ENCODE measurements at regions not wholly inside any gene's neighbourhood (a gene's known extent, or its start where the extent isn't known, plus 50 kb on each side); places are given as distances from the start of the nearest gene placed in this dataset.
"Not testable (repeated sequence)": the region's sequence is repeated elsewhere in the genome, so short reads cannot be mapped to it uniquely, and the experiment has no call there.

DNA sequence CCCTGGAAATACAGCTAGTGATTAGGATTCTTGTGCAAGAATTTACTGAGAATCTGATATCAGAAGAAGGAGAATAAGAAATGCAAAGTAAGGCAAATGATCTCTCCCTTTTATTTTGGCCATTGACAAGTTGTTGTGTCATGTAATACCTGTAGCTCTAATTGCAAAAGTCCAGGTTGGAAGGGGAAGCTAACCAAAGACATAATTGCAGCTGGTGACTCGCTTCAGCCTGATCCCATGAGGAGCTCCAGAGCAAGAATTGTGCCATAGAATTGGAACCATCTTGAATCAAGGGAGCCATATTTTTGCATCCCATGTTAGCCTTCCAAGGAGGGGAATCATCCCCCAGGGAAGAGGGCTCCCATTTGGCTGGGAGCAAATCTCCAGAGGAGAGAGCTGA lies 149.6 kb upstream of the MOCS2 start:
- TF ChIP-seq, protein P1, sequence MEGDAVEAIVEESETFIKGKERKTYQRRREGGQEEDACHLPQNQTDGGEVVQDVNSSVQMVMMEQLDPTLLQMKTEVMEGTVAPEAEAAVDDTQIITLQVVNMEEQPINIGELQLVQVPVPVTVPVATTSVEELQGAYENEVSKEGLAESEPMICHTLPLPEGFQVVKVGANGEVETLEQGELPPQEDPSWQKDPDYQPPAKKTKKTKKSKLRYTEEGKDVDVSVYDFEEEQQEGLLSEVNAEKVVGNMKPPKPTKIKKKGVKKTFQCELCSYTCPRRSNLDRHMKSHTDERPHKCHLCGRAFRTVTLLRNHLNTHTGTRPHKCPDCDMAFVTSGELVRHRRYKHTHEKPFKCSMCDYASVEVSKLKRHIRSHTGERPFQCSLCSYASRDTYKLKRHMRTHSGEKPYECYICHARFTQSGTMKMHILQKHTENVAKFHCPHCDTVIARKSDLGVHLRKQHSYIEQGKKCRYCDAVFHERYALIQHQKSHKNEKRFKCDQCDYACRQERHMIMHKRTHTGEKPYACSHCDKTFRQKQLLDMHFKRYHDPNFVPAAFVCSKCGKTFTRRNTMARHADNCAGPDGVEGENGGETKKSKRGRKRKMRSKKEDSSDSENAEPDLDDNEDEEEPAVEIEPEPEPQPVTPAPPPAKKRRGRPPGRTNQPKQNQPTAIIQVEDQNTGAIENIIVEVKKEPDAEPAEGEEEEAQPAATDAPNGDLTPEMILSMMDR (IDR thresholded peaks at IDR 0.05; ENCODE audit: insufficient read depth, low read length, severe bottlenecking): no peak
- no peaks in the 10 kb centered on the region for H3K27me3 ChIP-seq (ENCODE audit: control insufficient read depth, insufficient read depth, low read length)
- H3K36me3 ChIP-seq (ENCODE audit: control insufficient read depth, insufficient read depth, low read length): no peaks in the 10 kb centered on the region
- no peak for FAIRE-seq
- DNase-seq (ENCODE audit: low read depth): peak; percentile 61
- no peak overlapping the region for H3K4me3 ChIP-seq (ENCODE audit: low read depth, low read length)

DNA sequence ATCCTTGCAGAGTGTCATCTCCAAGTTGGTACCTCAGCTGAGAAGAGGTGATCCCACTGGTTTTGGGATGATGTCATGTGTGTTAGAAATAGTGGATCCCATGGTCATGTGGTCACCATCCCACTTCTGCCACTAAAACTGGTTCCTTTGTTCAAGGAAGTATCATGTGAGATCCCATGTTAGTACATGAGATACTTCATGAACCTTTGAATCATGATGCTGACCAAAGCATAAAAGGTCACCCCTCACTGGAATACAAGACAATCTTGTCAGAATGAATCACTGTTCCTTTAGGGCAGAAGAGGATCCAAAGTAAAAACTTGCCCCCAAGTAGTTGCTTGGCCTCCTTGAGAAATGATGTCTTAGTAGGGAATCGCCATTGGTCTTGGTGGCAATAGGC lies 150.9 kb upstream of the MOCS2 start:
- no peak overlapping the region for H3K4me3 ChIP-seq (ENCODE audit: low read depth, low read length)
- no peaks in the 10 kb centered on the region for H3K36me3 ChIP-seq (ENCODE audit: control insufficient read depth, insufficient read depth, low read length)
- TF ChIP-seq, protein P1 (IDR thresholded peaks at IDR 0.05; ENCODE audit: insufficient read depth, low read length, severe bottlenecking): no peak
- no peak for FAIRE-seq
- no peaks in the 10 kb centered on the region for H3K27me3 ChIP-seq (ENCODE audit: control insufficient read depth, insufficient read depth, low read length)
- no peak for DNase-seq (ENCODE audit: low read depth)

DNA sequence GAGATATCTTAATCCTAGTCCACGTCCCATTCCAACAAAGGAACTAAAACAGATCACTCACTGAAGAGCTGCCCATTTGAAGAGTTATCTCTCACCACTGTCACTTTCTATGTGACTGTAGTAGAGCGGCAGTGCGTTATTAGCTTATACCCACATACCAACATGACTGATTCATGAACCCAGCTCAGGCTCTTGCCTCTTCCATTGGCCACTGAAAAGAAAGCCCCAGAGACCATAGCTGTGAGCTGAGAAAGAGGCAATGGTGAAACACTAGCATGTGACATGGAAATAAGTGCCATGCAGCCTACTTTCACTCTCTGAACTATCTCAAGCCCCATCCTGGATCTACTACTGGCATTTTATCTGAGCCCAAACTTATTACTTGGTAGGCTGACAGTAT lies 151.7 kb upstream of the MOCS2 start:
- H3K36me3 ChIP-seq (ENCODE audit: control insufficient read depth, insufficient read depth, low read length): no peaks in the 10 kb centered on the region
- H3K4me3 ChIP-seq (ENCODE audit: low read depth, low read length): no peak overlapping the region
- TF ChIP-seq, protein P1 (IDR thresholded peaks at IDR 0.05; ENCODE audit: insufficient read depth, low read length, severe bottlenecking): no peak
- no peaks in the 10 kb centered on the region for H3K27me3 ChIP-seq (ENCODE audit: control insufficient read depth, insufficient read depth, low read length)
- DNase-seq (ENCODE audit: low read depth): no peak
- peak; percentile 23 for FAIRE-seq

DNA sequence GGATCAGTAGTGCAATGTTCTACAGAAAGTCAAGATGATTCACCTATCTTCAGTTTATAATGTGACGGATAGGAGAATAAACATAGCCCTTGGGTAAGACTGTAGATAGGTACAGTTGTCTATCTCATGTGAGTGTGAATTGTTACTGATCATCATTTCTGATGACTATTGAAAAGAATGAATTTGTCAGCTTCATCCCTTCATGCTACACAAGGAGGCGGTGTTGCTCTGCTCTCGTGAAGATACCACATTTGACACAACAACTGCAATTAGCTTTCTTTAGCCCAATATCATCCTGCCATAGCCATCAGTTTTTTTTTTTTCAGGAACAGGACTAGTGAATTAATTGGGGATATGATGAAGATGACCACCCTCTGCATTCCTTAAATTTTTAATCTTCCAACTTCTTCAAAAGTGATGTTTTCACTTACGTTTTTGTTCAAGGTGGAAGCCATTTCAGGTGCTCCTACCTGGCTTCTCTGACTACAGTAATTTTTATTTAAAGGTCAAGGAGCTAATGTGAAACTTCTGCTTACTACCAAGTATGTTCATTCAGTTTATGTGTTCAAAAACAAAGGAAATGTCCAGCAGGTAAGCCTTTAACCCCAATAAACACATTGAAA lies 152.9 kb upstream of the MOCS2 start:
- H3K4me3 ChIP-seq (ENCODE audit: low read depth, low read length): no peak overlapping the region
- TF ChIP-seq, protein P1 (IDR thresholded peaks at IDR 0.05; ENCODE audit: insufficient read depth, low read length, severe bottlenecking): peak; percentile 68
- no peaks in the 10 kb centered on the region for H3K27me3 ChIP-seq (ENCODE audit: control insufficient read depth, insufficient read depth, low read length)
- DNase-seq (ENCODE audit: low read depth) (peak; percentile 65), FAIRE-seq (peak; percentile 28)
- H3K36me3 ChIP-seq (ENCODE audit: control insufficient read depth, insufficient read depth, low read length): no peaks in the 10 kb centered on the region

DNA sequence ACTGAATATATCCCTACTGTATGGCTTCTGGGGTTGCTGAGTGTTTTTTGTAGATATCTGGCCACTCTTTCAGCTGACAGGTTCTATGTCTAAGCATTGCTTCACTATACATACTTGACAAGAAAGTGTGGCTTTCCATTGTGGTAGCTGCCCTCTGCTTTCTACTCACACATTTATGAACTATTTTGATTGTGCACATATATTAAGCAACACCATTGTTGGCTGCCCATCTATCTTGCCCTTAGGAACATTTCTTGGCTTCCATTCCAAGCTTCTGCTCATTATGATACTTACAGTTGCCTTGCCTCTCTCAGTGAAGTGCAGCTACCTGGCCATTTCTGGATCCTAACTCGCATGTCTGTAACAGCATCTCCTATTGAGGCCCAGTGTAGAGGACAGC lies 153.6 kb upstream of the MOCS2 start:
- Histone ChIP-seq H3K4me3 (ENCODE audit: low read depth, low read length) (no peak overlapping the region), H3K27me3 (ENCODE audit: control insufficient read depth, insufficient read depth, low read length) (no peaks in the 10 kb centered on the region), H3K36me3 (ENCODE audit: control insufficient read depth, insufficient read depth, low read length) (no peaks in the 10 kb centered on the region)
- no peak for DNase-seq (ENCODE audit: low read depth)
- TF ChIP-seq, protein P1 (IDR thresholded peaks at IDR 0.05; ENCODE audit: insufficient read depth, low read length, severe bottlenecking): no peak
- FAIRE-seq: no peak

DNA sequence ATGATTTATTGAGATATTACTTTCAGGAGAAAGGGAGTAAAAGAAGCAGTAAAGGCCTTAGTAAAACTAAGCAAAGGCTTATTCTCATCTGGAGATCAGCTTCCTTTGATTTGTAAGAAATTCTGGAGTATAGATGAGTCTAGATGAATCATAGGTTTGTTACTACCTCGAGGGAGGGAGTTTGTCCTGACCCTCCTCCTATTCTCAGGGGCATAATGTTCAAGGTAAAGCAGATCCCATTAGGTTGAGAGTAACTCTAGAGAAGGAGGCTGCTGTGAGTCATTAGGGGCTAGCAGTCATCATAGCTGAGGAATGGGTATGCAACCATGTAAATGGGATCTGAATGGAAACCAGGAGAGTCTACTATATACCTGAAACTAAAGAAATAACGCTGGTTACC lies 155.5 kb upstream of the MOCS2 start:
- FAIRE-seq (no peak), DNase-seq (ENCODE audit: low read depth) (peak; percentile 63)
- no peaks in the 10 kb centered on the region for H3K36me3 ChIP-seq (ENCODE audit: control insufficient read depth, insufficient read depth, low read length)
- no peak overlapping the region for H3K4me3 ChIP-seq (ENCODE audit: low read depth, low read length)
- H3K27me3 ChIP-seq (ENCODE audit: control insufficient read depth, insufficient read depth, low read length): no peaks in the 10 kb centered on the region
- TF ChIP-seq, protein P1 (IDR thresholded peaks at IDR 0.05; ENCODE audit: insufficient read depth, low read length, severe bottlenecking): no peak

DNA sequence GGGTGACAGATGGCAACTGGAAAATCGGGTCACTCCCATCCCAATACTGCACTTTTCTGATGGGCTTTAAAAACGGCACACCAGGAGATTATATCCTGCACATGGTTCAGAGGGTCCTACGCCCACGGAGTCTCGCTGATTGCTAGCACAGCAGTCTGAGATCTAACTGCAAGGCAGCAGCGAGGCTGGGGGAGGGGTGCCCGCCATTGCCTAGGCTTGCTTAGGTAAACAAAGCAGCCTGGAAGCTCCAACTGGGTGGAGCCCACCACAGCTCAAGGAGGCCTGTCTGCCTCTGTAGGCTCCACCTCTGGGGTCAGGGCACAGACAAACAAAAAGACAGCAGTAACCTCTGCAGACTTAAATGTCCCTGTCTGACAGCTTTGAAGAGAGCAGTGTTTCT lies 158.7 kb upstream of the MOCS2 start:
- H3K36me3 ChIP-seq (ENCODE audit: control insufficient read depth, insufficient read depth, low read length); FAIRE-seq; DNase-seq (ENCODE audit: low read depth); H3K4me3 ChIP-seq (ENCODE audit: low read depth, low read length); H3K27me3 ChIP-seq (ENCODE audit: control insufficient read depth, insufficient read depth, low read length): not testable (repeated sequence)
